NT2/D1 (cell line): ENCODE measurements at regions not wholly inside any gene's neighbourhood (a gene's known extent, or its start where the extent isn't known, plus 50 kb on each side); places are given as distances from the start of the nearest gene placed in this dataset.

Experiments used
- SUZ12 ChIP-seq: IDR thresholded peaks from 2 replicates; pipeline ENCODE4 v1.6.1; 2011; ENCODE audit not compliant: insufficient read length, insufficient read depth; ENCODE audit errors: extremely low read depth
- YY1 ChIP-seq: IDR thresholded peaks from 2 replicates; pipeline ENCODE4 v1.6.1; 2011; ENCODE audit not compliant: insufficient read length, insufficient read depth
- ZNF274 ChIP-seq: IDR thresholded peaks from 2 replicates; pipeline ENCODE4 v1.6.1; 2011; ENCODE audit warnings: mild to moderate bottlenecking, low read depth, low read length

GRCh38 chr5:106097340-106097739 lies 1573.4 kb downstream of the EFNA5 start:
- TF ChIP-seq YY1 (no peak), ZNF274 (no peak), SUZ12 (no peak)
